ENCODE measurements at regions not wholly inside any gene's neighbourhood (a gene's known extent, or its start where the extent isn't known, plus 50 kb on each side); places are given as distances from the start of the nearest gene placed in this dataset.

DNA sequence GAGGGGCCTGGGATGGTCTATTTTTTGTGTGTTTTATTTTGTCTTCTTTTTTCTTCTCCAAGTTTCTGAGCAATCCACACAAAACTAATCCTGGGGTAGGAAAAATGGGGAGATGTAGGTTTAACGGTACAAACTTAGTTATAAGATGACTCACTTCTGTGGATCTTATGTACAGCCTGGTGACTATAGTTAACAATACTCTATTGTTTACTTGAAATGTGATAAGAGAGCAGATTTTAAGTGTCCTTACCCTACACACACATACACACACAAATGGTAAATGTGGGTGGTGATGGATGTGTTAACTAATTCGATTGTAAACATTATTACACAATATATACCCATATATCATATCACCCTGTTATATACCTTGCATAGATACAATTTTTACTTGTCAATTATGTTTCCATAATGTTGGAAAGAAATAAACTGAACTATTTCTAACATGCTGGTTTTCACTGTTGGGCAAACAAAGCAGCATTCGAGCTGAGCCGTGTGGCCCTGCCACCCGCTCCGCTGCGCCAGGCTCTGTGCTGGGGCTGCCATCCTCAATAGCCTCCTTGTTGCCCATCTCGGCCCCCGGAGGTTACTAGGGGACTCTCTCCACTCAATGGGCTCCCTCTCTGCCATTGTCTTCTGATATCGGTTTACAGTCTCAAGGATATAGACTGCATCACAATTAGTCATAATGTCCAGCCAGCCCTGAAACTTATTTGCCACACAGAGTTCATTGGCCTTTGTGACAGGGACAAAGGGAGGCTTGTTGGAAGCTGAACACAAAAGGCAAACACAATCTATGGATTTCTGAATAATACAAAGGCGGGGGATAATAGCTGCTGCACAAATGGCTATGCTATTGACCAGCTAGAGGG, 380.3 kb upstream of the MAF start:
- intact Hi-C loops (cut with DNase I): no loop called here
- DNase-seq (ENCODE audit: low spot score): no peak

DNA sequence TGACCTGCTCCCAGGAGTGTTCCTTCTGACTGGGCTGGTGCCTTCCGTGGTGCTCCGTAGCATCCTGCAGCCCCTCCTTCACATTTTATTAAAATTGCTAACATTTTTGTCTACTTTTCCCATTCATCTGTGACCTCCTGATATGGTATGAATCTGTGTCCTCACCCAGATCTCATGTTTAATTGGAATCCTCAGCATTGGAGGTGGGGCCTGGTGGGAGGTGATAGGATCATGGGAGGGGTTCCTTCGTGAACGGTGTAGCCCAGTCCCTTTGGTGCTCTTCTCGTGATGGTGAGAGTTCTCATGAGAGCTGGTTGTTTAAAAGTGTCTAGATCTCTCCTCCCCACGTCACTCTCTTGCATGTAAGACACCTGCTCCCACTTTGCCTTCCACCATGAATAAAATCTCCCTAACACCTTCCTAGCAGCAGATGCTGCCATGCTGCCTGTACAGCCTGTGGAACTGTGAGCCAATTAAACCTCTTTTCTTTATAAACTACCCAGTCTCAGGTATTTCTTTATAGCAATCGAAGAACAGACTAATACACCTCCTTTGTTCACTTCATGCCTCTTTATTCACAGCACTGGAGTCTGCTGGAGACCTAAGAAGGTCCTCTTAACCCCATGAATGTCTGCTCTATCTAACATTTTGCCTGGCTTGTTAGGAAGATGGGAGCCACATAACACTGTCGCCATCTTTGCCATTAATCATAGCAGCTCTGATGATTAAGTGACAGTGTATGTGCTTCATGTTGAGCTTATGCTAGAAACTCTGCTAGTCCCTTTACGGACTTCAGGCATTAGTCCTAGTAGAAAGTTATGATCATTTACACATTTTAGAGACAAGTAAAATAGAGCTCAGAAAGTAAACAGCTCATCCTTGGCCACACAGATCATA, 377.7 kb upstream of the MAF start:
- intact Hi-C loops (cut with DNase I): no loop called here
- no peak for DNase-seq (ENCODE audit: low spot score)

DNA sequence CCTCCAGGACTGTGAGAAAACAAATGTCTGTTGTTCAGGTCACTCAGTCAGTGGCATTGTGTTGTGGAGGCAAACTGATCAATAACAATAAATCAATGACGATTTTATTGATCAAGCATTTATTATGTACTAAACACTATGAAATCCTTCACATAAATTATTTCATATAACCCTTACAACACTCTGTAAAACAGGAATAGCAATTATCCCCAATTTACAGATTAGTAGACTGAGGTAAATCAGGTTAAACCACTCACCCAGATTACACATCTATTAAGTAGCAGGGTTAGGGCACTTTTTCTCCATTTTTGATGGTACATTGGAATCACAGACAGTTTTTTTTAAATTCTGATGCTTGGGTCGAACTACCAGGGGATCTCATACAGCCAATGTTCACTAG, 372.8 kb upstream of the MAF start:
- intact Hi-C loops (cut with DNase I): no loop called here
- DNase-seq (ENCODE audit: low spot score): no peak

GRCh38 chr16:79972053-79972704, 371.6 kb upstream of the MAF start:
- intact Hi-C loops (cut with DNase I): no loop called here
- DNase-seq (ENCODE audit: low spot score): no peak

DNA sequence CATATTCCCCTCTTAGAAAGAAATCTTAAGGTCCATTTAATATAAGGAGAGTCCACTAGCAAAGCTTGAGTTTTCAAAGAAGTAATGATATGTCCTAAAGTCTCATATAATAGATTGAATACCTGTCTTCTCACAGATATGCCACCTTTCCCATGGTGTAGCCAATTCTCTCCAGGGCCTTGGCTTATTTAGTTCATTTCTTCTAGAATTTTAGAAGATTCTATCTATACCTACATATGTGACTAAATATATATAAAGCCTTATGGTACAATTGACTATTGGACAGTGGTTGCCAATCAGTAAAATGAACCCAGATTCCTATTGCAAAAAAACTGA, 370.7 kb upstream of the MAF start:
- DNase-seq (ENCODE audit: low spot score): no peak
- intact Hi-C loops (cut with DNase I): no loop called here

- intact Hi-C loops (cut with DNase I): no loop called here
Measured at GRCh38 chr16:79970551-79971236, 370.2 kb upstream of the MAF start.

GRCh38 chr16:79970087-79970486, 369.6 kb upstream of the MAF start:
- intact Hi-C loops (cut with DNase I): no loop called here
- no peak for DNase-seq (ENCODE audit: low spot score)

More at GRCh38 chr16:79970551-79971236, 370.2 kb upstream of the MAF start:
- DNase-seq (ENCODE audit: low spot score): no peak

- intact Hi-C loops (cut with DNase I): no loop called here
- DNase-seq (ENCODE audit: low spot score): no peak
Measured at GRCh38 chr16:79969458-79969857, 368.9 kb upstream of the MAF start.

DNA sequence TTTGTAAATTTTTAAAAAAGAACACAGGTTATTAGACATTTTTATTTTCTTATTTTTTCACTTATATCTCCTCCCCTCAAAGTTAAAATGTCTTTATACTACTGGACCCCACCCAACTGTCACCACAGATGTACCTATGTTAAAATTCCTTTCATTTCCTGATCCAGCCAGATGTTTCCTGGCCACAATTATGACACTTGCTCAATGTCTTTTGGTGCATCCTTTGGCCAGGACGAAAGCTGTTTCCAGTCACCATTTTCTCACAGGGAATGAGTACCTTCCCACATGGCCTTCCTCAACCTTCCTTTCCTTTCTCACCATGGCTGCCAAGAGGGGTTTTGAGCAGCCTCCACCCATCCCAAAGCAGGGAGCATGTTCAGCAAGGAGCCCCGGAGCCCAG, 365.7 kb upstream of the MAF start:
- DNase-seq (ENCODE audit: low spot score): no peak
- intact Hi-C loops (cut with DNase I): no loop called here

DNA sequence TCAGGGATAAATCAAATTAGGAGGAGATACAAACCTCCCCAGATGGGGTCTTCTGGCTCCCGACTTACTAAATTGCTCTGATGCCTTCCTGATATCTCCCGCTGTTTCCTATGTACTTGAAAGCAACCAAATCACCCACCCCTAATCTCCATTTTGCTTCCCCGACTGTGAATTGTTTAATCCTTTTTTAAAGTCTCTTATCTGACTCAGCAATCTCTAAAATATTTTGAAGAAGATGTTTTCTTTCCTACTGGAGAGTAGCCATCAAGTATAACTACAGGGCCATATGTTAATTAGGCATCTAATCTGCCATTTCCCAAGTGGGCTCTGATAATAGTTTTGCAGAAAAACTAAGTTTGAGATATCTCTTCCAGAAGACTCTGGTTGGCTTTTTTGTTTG, 365.2 kb upstream of the MAF start:
- DNase-seq (ENCODE audit: low spot score): no peak
- intact Hi-C loops (cut with DNase I): no loop called here

GRCh38 chr16:79964104-79964503, 363.6 kb upstream of the MAF start:
- intact Hi-C loops (cut with DNase I): no loop called here
- DNase-seq (ENCODE audit: low spot score): no peak

- DNase-seq (ENCODE audit: low spot score): no peak
- intact Hi-C loops (cut with DNase I): no loop called here
Measured at GRCh38 chr16:79962962-79963361, 362.4 kb upstream of the MAF start.

- intact Hi-C loops (cut with DNase I): no loop called here
- no peak for DNase-seq (ENCODE audit: low spot score)
Measured at GRCh38 chr16:79959226-79959625, 358.7 kb upstream of the MAF start.

- DNase-seq (ENCODE audit: low spot score): no peak
- intact Hi-C loops (cut with DNase I): no loop called here
Measured at GRCh38 chr16:79954921-79955705, 354.6 kb upstream of the MAF start.

GRCh38 chr16:79950932-79951719, 350.6 kb upstream of the MAF start:
- intact Hi-C loops (cut with DNase I): no loop called here
- DNase-seq (ENCODE audit: low spot score): no peak

GRCh38 chr16:79949417-79949816, 348.9 kb upstream of the MAF start:
- intact Hi-C loops (cut with DNase I): no loop called here
- DNase-seq (ENCODE audit: low spot score): no peak

- intact Hi-C loops (cut with DNase I): no loop called here
- no peak for DNase-seq (ENCODE audit: low spot score)
Measured at GRCh38 chr16:79947771-79948170, 347.2 kb upstream of the MAF start.

- intact Hi-C loops (cut with DNase I): no loop called here
- DNase-seq (ENCODE audit: low spot score): no peak
Measured at GRCh38 chr16:79946252-79946651, 345.7 kb upstream of the MAF start.

All from cardiac septum (tissue), 1 donor.